Esophagus squamous epithelium (tissue), 4 donors: ENCODE measurements at regions not wholly inside any gene's neighbourhood (a gene's known extent, or its start where the extent isn't known, plus 50 kb on each side); places are given as distances from the start of the nearest gene placed in this dataset.

ENCODE experiments used
- POLR2A ChIP-seq, 4 donors: fragments of 450-650 bp; IDR thresholded peaks; one replicate each; pipeline ENCODE4 v1.6.1; 2017; ENCODE audit warnings: antibody characterized with exemption in 4 of 4, mild to moderate bottlenecking in 4 of 4, moderate library complexity in 3 of 4
- TF ChIP-seq, protein P1 (sequence below), 6 experiments: fragments of 450-650 bp in 4 of 6; fragments of 200-600 bp in 2 of 6; sonication (generic) in 2 of 6; IDR thresholded peaks; one replicate each; pipeline ENCODE4 v1.5.1; 2016 to 2019; ENCODE audit warnings: antibody characterized with exemption in 6 of 6, mild to moderate bottlenecking in 4 of 6, moderate library complexity in 4 of 6

DNA sequence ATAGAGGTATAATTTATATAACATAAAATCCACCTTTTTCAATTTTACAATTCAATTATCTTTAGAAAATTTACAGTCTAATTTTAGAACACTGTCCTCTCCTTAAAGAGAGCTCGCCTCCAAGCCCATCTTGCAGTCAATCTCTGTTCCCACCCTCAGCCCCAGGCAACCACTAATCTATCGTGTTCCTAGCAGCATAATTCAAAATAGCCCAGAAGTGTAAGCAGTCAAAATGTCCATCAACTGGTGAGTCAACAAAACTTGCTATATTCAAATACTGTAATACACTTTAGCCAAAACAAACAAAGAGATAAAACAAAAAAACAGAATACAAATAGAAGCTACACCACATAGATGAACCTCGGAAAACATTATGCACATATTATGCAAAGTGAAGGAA, 1006.8 kb upstream of the EEF2KMT start:
- TF ChIP-seq, protein P1, sequence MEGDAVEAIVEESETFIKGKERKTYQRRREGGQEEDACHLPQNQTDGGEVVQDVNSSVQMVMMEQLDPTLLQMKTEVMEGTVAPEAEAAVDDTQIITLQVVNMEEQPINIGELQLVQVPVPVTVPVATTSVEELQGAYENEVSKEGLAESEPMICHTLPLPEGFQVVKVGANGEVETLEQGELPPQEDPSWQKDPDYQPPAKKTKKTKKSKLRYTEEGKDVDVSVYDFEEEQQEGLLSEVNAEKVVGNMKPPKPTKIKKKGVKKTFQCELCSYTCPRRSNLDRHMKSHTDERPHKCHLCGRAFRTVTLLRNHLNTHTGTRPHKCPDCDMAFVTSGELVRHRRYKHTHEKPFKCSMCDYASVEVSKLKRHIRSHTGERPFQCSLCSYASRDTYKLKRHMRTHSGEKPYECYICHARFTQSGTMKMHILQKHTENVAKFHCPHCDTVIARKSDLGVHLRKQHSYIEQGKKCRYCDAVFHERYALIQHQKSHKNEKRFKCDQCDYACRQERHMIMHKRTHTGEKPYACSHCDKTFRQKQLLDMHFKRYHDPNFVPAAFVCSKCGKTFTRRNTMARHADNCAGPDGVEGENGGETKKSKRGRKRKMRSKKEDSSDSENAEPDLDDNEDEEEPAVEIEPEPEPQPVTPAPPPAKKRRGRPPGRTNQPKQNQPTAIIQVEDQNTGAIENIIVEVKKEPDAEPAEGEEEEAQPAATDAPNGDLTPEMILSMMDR (IDR thresholded peaks at IDR 0.05) = no peak
- TF ChIP-seq POLR2A (IDR thresholded peaks at IDR 0.05) = no peak
